ENCODE measurements at regions not wholly inside any gene's neighbourhood (a gene's known extent, or its start where the extent isn't known, plus 50 kb on each side); places are given as distances from the start of the nearest gene placed in this dataset.

DNA sequence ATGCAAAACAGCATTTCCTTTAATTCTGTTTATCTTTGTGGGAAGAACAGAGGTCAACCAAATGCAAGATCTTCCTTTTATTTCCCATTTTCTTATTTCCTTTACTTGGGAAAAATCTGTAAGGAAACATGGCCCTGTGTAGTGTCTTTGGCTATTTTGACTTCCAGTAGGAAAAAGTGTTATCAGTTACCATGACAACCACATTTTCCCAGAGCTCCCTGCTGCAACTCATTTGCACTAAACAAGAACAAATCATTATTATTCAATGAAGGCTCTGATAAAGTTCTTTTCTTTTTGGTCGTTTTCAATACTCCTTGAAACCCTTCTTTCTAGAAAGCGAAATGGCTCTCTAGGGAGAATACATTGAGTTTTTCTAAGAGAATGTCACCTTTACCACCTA lies 117.2 kb upstream of the DDX53 start:
- Histone ChIP-seq H3K36me3 (no peaks in the 10 kb centered on the region), H3K4me3 (no peak overlapping the region), H3K4me1 (replicated peaks) (no peaks in the 10 kb centered on the region), H3K9me3 (no peaks in the 10 kb centered on the region), H3K27ac (no peak overlapping the region), H3K27me3 (replicated peaks; ENCODE audit: insufficient read depth) (no peaks in the 10 kb centered on the region)
- TF ChIP-seq POLR2A (IDR thresholded peaks at IDR 0.05) = no peak
- TF ChIP-seq, protein P1, sequence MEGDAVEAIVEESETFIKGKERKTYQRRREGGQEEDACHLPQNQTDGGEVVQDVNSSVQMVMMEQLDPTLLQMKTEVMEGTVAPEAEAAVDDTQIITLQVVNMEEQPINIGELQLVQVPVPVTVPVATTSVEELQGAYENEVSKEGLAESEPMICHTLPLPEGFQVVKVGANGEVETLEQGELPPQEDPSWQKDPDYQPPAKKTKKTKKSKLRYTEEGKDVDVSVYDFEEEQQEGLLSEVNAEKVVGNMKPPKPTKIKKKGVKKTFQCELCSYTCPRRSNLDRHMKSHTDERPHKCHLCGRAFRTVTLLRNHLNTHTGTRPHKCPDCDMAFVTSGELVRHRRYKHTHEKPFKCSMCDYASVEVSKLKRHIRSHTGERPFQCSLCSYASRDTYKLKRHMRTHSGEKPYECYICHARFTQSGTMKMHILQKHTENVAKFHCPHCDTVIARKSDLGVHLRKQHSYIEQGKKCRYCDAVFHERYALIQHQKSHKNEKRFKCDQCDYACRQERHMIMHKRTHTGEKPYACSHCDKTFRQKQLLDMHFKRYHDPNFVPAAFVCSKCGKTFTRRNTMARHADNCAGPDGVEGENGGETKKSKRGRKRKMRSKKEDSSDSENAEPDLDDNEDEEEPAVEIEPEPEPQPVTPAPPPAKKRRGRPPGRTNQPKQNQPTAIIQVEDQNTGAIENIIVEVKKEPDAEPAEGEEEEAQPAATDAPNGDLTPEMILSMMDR (IDR thresholded peaks at IDR 0.05) = no peak
- no peak for TF ChIP-seq POLR2AphosphoS5 (IDR thresholded peaks at IDR 0.05)
- intact Hi-C loops (cut with DNase I) = no loop called here
- DNase-seq (ENCODE audit: low spot score) = no peak
- 67% methylated on average over 2 of the region's 2 CpGs for WGBS

DNA sequence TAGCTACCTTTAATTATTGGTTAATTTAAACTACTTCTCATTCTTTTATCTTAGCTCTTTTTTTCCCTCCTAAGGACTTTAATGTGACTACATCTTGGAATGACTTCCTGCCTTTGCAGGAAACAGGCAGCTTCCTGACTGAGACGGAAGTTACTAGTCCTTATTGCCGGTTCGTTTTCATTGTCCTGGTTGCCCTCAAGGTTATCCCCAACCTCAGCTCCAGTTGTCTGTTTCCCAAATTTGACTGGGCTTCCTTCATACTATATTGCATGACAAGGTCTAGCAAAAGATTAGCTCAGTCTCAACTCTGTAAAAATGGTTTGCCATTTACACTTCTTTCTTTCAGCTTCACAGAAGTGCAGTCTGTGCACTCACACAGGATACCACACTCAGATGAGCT lies 109.9 kb upstream of the DDX53 start:
- intact Hi-C loops (cut with DNase I) = no loop called here
- TF ChIP-seq POLR2AphosphoS5 (IDR thresholded peaks at IDR 0.05) = no peak
- no peak for TF ChIP-seq POLR2A (IDR thresholded peaks at IDR 0.05)
- TF ChIP-seq, protein P1 (IDR thresholded peaks at IDR 0.05) = no peak
- H3K36me3 ChIP-seq = no peaks in the 10 kb centered on the region

DNA sequence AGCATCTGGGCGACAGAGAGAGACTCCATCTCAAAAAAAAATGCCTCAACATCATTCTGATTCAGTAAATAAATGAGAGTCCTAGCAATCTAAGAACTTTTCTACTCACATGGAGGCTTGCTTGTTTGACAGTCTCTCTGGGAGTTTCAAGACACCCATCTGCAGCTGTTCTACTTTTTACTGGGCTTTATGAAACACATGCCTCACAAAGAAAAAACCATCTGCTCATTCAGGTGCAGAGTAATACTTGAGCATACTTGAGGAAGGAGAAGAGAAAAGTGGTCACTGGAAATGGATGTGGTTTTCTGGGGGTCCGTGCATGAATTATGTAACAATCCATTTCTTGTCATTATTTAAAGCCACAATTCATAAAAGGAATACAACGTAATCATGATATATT lies 87.1 kb upstream of the DDX53 start:
- Histone ChIP-seq H3K36me3 (no peaks in the 10 kb centered on the region), H3K9me3 (no peaks in the 10 kb centered on the region), H3K27me3 (replicated peaks; ENCODE audit: insufficient read depth) (no peaks in the 10 kb centered on the region), H3K4me3 (no peak overlapping the region), H3K4me1 (replicated peaks) (no peaks in the 10 kb centered on the region), H3K27ac (no peak overlapping the region)
- WGBS = 59% methylated on average over 3 of the region's 3 CpGs
- TF ChIP-seq POLR2A (IDR thresholded peaks at IDR 0.05) (no peak), POLR2AphosphoS5 (IDR thresholded peaks at IDR 0.05) (no peak)
- TF ChIP-seq, protein P1 (IDR thresholded peaks at IDR 0.05) = no peak
- DNase-seq (ENCODE audit: low spot score) = no peak
- intact Hi-C loops (cut with DNase I) = no loop called here

More for the DNA sequence above, 109.9 kb upstream of the DDX53 start:
- WGBS = 53% methylated on average over 3 of the region's 3 CpGs
- H3K4me1 ChIP-seq (replicated peaks) = no peaks in the 10 kb centered on the region
- H3K9me3 ChIP-seq = no peaks in the 10 kb centered on the region
- no peak overlapping the region for H3K27ac ChIP-seq
- H3K27me3 ChIP-seq (replicated peaks; ENCODE audit: insufficient read depth) = no peaks in the 10 kb centered on the region
- no peak overlapping the region for H3K4me3 ChIP-seq
- DNase-seq (ENCODE audit: low spot score) = no peak

DNA sequence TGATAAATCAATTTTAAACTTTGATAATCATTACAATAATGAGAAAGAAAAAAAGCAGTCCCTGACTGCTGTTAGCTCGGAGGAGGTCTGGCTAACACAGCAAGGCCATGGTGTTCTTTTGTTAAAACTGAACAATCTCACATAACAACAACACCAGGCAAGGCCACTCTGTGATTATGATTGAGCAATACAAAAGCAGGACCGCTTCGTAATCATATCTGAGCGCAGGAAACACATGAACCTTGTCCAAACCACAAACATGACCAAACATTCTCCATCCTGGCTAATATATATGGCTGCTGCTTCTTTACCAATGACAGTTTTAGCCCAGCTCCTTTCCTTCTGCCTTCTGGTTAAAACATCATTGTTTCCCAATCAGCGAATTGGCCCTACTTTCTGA lies 76.8 kb upstream of the DDX53 start:
- TF ChIP-seq POLR2A (IDR thresholded peaks at IDR 0.05) (no peak), POLR2AphosphoS5 (IDR thresholded peaks at IDR 0.05) (no peak)
- TF ChIP-seq, protein P1 (IDR thresholded peaks at IDR 0.05) = no peak
- peak; percentile 3 for DNase-seq (ENCODE audit: low spot score)
- intact Hi-C loops (cut with DNase I) = no loop called here
- Histone ChIP-seq H3K36me3 (no peaks in the 10 kb centered on the region), H3K9me3 (no peaks in the 10 kb centered on the region), H3K4me3 (no peak overlapping the region), H3K27ac (no peak overlapping the region), H3K4me1 (replicated peaks) (no peaks in the 10 kb centered on the region), H3K27me3 (replicated peaks; ENCODE audit: insufficient read depth) (no peaks in the 10 kb centered on the region)
- 65% methylated on average over 5 of the region's 5 CpGs for WGBS

DNA sequence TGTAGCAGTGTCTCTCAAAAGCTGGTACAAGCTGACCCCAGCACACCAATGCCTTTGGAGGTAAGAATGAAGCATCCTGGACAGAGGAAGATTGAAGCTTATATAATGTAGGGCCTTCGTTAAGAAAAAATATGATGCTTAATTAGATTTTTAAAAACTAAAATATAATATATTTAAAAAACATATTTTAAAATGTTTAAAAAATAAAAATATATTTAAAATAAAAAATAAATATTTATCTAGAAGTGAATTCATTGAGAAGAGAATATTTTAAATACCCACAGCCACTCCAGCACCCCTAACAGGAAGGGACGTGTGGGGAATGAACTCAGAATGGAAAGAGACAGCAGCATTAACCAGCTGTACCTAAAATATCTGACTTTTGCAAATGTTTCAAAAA lies 65.1 kb upstream of the DDX53 start:
- H3K27ac ChIP-seq = no peak overlapping the region
- intact Hi-C loops (cut with DNase I) = no loop called here
- no peaks in the 10 kb centered on the region for H3K4me1 ChIP-seq (replicated peaks)
- no peaks in the 10 kb centered on the region for H3K36me3 ChIP-seq
- WGBS = 92% methylated on average over 2 of the region's 2 CpGs
- TF ChIP-seq POLR2A (IDR thresholded peaks at IDR 0.05) (no peak), POLR2AphosphoS5 (IDR thresholded peaks at IDR 0.05) (no peak)
- TF ChIP-seq, protein P1 (IDR thresholded peaks at IDR 0.05) = no peak
- no peak overlapping the region for H3K4me3 ChIP-seq
- H3K9me3 ChIP-seq = no peaks in the 10 kb centered on the region
- H3K27me3 ChIP-seq (replicated peaks; ENCODE audit: insufficient read depth) = no peaks in the 10 kb centered on the region
- no peak for DNase-seq (ENCODE audit: low spot score)

Measured in prostate gland (tissue), 2 donors.